ENCODE measurements at regions not wholly inside any gene's neighbourhood (a gene's known extent, or its start where the extent isn't known, plus 50 kb on each side); places are given as distances from the start of the nearest gene placed in this dataset.
"Not testable (repeated sequence)": the region's sequence is repeated elsewhere in the genome, so short reads cannot be mapped to it uniquely, and the experiment has no call there.

DNA sequence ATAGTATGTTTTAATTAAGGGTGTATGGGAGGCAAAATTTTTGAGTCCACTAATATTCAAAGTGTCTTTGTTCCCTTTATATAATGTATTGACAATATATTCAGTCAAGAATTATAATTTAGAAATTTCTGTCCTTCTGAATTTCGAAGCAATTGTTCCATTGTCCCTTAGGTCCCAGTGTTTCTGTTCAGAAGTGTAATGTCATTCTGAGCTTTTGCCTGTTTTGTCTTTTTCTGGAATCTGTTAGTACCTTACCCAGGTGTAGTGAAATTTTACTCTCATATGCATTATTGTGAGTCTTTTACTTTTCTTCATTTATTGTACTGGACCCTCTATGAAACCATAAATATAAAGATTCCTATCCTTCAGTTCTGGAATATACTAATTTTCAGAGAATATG lies 505.7 kb upstream of the KIF2B start:
- DNase-seq: no peak

DNA sequence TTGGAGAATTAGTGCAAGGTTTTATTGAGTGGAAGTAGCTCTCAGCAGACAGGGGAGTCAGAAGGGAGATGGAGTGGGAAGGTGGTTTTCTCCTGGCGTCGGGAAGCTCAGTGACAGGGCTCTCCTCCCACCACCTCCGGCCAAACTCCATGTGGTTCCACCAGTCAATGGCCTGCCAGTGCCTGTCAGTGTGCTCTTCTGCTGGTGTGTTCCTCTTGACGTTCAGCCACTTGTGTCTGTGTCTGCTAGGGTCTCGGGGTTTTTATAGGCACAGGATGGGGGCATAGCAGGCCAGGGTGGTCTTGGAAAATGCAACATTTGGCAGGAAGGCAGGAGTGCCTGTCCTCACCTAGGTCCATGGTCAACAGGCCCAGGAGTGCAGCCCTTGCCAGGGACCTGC lies 506.7 kb upstream of the KIF2B start:
- no peak for DNase-seq

DNA sequence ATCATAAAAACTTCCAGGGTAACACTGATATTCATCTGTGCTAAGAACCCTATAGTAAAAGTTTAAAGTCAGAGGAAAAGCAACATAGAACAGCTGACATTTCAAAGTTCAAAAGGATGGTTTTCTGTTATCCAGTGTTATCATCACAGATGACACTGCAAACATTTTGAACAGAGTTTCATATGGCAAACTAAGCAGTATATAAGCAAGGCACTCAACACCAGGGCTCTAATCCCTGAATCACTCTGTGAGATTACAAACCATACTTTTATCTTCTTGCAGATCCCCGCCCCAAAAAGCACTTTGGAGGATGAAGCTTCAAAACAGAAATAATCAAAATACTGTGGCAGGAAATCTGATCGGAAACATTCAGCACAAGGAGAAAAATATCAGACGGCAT lies 508.2 kb upstream of the KIF2B start:
- DNase-seq: no peak

DNA sequence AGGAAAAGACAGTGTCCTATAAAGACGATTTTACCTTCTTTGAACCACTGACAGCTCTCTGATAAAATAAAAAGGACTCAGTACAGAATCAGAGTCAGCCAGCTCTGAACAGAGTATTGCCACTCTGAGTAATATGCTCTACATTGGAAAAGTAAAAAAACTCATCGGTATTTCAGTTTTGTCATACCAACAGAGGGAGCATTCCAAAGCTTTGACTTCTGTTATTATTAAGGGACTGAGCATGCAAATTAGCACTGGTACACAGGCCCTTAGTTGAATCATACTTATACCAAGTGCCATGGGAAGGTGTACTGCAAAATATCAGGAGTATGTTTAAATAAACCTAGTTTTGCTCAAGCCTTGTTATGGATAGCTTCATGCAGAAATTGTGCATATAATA lies 509.0 kb upstream of the KIF2B start:
- no peak for DNase-seq

DNA sequence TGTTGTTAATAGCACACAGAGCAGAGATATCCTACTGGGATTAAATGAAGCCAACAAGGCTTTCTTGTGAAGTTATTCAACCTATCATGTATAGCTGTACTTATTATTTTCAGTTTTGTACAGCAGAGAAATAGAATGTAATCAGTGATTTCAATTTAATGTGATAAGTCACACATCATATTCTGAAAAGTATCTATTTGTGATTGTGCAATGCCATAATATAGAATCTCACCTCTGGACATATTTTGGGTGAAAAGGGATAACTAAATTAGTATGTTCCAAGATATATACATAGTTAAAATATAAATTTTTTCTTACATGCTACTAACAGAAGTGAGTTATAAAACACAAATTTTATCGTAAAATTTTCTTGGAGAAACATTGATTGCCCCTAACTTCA lies 544.3 kb upstream of the KIF2B start:
- no peak for DNase-seq

DNA sequence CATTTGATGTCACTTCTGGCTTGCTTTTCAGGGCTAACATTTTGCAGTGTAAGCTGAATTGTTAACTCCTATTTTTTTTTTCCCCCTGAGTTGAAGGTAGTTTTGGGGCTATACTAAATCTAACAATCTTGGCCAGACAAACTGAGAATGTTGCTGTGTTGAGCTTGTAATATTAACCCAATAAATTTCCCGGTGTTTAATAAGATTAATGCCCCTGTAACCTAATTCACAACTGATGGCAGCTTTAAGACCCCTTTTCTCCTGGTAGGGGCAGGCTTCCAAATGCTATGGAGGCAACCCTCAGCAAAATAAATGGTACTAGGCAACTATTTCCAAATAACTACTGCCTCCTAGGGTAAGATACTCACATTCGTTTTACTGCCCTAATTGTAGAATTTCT lies 549.6 kb upstream of the KIF2B start:
- no peak for DNase-seq

DNA sequence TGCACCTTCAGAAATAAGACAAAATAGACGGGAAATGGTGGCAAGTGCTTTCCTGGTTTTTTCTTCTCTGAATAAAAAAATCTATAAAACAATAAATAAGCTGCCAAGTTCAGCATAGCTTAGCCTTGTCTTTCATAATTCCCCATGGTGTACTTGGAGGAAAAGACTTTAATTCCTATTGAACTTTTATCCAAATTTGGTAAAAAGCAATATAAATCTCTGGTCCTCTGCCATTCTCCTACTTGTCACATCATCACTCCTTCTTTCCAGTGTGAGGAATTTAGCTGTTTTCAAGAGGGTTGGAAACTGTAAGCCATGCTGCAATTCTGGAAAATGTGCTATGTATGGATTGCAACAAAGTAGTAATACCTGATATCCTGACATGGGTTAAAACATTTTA lies 551.8 kb upstream of the KIF2B start:
- no peak for DNase-seq

DNA sequence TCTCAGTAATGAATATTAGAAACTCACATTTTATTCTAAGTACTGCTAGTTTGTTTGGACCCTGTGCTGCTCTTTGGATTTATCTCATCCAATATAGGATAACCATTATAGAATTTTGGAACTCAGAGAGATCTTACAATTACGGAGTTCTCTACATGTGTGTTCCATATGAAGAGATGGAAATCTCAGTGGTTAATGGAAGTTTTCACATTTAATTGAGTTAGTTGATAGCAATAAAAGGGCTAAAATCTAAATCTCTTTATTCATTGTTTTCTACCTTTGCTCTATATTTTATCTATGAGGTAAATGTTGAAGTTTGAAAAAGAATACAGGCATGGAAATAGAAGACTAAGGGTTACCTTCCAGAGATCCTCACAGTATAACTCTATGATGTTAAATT lies 558.0 kb upstream of the KIF2B start:
- DNase-seq: no peak

DNA sequence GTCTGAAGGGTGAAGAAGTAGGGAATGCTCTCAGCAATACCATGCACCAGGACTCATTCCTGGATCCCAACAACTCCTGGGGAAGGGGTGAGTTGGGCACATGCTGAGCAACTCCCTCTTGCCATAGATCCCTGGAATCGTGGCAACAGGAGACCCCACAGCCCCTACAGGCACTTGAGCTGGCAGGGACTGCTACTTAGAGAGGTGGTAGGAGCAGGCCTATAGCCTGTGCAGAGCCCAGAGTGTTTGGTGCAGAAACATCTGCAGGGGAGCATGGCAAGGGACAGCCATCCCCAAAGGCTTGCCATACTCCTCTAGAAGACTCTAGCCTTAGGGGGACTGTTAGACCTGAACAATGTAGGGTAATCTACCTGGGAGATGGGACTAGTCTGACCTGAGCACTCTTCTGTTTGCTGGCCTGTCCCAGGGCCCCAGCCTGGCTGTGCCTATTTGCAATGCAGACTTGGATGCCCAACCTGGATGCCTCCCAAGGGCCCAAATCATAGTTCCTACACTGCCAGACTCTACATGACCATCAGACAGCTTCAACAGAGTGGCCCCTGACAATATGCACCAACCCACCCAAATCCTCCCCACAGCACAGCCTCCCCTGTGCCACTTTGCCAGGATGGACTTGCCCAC lies 568.6 kb upstream of the KIF2B start:
- DNase-seq: no peak

DNA sequence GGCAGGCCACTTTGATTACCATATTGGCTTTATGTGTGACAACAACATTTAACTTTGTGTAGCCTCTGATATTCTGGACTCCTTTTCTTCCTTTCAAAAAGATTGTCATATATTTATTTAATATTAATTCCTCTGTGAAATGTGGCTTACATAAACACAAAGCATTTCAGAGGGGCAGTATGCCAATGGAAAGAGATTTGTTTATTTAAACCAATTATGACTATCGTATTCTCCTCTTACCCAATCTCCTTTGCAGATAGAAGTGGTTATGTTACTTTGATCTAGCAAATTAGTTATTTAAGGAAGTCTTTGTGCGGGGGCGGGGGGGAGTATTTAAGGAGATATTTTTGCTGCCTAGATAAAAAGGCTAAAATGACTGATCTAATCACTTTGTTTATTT lies 573.7 kb upstream of the KIF2B start:
- DNase-seq: no peak

DNA sequence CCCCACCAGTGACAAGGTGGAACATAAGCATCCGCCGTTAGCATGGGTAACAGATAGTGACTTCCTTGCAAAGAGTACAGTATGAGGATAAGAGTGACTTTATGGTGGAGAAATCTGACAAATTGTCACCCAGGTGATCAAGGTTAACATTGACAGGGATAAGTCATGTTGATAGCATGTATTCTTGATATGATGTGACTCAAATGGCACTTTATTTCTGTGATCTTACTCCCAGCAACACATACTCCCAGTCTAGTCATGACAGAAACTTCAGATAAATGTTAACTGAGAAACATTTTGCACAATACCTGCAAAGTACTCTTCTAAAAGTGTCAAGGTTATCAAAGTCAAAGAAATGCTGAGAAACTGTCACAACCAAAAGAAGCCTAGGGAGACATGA lies 588.6 kb upstream of the KIF2B start:
- DNase-seq: no peak

DNA sequence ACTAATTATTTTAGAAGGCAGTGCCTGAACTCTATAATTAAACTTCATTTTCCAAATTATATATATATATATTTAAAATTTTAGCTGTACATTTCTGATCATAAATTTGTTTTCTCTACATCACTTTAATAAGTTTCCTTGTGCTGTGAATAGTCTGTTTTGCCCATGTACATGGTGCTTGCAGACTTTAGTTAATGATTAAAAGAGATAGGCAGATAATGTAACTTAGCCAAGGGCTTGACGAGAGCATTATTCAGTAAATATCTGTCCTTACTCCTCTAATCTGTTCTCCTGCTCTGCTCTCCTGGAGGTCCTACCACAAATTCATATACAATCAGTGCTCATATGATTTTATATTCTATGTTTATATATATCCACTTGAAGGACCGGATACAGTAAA lies 595.2 kb upstream of the KIF2B start:
- DNase-seq: no peak

DNA sequence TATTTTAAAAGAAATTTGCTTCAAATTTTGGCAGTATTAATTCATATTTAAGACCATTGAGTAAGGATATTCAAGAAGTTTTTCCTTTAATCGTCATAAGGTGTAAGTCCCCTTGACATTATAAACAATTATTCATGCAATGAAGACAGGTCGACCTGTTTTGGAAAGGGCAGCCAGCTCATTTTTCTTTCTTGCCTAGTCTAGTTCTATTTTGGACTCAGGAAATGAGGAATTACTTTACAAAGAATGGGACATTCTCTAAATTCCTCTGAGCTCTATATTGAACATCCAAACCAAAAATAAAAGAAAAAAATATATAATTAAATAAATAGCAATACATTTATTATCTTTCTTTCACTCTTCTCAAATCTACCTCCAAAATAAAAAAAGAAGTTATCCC lies 595.6 kb upstream of the KIF2B start:
- no peak for DNase-seq

DNA sequence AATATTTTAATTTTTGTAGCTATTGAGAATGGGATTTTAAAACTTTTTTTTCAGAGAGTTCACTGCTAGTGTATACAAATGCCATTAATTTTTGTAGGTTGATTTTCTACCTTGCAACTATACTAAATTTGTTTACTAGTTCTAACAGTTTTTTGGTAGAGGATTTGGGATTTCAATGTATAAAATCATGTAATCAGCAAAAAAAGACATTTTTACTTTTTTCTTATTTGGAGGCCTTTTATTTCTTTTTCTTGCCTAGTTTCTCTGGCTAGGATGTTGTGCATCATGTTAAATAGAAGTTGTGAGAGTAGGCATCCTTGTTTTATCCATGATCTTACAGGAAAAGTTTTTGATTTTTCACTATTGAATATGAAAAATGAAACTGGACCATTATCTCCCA lies 602.9 kb upstream of the KIF2B start:
- no peak for DNase-seq

DNA sequence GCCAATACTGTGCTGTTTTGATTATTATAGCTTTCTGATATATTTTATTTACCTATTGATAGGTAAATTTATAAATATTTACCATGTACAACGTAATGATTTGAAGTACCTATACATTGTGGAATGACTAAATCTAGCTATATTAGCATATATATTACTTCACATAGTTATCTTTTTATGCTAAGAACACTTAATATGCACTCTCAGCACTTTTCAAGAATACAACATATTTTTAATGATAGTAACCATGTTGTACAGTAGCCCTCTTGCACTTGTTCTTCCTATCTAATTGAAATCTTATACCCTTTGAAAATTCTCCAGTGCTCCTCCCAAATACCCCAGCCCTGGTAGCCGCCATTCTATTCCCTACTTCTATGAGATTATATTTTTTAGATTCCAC lies 604.0 kb upstream of the KIF2B start:
- DNase-seq: no peak

DNA sequence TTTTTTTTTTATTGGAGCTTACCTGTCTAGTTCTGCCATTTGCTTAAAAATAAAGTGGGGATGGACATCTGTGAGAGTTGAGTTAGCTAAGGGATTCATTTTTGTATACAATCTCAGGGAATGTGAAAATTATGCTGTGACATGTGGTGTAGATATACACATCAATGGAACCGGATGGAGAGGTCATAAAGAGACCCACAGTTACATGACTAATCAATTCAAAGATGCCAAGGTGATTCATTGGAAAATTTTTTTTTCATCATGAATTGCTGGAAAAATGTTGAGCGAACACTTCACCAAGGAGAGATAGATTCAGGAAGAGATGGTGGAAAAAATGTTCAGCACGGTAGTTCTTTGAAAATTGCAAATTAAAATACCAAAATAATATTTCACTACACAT lies 605.4 kb upstream of the KIF2B start:
- DNase-seq: no peak

DNA sequence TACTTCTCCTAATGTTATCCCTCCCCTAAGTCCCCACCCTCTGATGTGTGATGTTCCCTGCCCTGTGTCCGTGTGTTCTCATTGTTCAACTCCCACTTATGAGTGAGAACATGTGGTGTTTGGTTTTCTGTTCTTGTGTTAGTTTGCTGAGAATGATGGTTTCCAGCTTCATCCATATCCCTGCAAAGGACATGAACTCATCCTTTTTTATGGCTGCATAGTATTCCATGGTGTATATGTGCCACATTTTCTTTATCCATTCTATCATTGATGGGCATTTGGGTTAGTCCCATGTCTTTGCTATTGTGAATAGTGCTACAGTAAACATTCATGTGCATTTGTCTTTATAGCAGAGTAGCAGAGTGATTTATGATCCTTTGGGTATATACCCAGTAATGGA lies 613.8 kb upstream of the KIF2B start:
- DNase-seq: not testable (repeated sequence)

DNA sequence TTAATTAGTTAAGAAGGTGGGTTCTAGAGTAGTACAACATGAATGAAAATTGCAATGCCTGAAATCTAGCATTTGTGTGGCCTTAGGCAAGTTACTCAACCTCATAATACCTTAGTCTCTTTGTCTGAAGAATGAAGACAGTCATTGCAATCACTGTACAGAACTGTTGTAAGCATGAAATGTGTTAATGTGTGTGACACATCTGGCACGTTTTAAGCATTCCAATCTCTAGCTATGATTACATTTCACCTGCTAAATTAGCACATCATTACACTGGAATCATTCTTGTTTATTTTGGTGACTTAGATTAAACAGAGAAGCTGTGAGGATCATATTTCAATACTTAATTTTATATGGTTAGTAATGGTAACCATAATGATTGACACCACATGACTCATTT lies 629.7 kb upstream of the KIF2B start:
- DNase-seq: no peak

DNA sequence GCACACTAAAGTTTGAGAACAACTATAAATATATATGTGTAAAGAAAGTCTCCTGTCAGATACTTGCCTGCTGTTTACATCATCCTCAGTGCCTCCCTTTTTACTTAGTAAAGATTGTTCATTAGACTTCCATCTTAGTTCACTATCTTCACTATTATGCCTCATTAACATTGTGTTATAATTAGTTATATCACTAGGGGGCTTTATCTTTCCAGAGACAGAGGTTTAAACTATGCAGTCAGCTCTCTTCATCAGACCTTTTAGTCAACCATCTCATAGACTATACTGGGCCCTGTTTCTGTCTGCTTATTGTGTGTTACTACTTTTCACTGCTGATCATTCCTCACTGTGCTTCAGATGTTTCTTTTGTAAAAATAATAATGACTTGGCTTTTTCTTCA lies 630.8 kb upstream of the KIF2B start:
- no peak for DNase-seq

DNA sequence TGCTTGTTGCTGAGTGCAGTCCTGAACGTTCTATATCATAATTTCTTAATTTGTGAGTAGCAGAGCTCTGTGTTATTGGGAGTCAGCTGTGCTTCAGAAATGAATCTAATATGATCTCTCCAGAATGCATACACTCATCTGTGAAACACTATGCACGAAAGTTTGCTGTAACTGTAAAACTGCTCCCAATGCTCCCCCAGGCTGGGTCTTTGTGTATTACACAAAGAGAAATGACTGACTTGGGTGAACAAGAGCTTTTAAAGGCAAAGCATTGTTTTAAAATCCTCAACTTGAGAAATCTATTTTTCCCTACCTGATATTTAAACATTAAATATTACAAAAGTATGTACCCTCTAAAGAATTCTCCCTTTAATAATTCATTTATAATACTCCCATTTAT lies 636.7 kb upstream of the KIF2B start:
- no peak for DNase-seq

DNA sequence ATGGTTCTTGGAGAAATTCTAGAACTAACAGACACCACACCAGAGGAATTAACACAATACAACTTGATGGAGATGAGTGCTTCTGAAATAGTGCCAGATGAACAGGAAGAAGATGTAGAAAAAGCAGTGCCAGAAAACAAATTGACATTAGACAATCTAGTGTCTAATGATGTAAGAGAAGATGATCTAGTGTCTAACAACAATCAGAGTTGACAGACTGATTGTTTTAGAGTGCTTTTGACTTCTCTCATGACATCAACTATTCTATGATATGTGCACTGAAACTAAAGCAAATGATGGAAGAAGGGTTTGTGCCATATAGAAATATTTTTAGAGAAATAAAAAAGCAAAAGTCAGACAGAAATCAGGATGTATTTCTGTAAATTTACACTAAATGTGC lies 646.1 kb upstream of the KIF2B start:
- no peak for DNase-seq

DNA sequence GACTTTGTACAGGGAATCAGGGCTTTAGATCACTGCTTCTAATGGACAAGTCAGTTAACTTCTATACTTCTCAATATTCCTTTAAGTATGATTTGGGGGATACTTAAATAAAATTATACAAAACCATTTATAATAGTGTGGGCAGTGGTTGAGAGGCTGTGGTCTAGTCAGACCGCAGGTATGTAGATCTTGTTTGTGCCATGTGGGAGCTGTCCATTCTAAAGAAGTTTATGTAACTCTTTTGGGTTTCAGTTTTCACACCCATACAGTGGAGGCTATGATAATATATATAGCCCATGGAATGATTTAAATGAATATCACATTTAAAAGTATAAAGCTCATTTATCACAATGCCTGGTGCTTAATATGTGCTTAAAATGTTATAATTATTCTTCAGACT lies 654.3 kb upstream of the KIF2B start:
- no peak for DNase-seq

DNA sequence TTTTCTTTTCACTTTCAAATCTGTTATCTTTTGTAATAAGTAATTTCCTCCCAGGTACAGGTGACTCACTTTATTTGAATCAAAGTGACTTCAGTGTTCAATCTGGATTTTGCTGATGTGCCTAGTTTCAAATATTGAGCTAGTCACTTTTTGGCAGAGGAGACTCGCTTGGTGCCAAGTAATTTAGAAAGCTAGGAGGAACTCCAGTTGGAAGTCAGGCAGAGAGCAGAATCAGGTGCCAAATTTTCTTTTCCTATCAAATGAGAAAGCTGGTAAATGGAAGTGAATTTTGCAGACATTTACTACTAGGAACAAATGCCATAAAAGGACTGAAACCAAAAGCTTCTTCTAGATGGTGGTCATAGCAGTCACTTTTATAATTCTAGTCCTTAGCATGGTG lies 656.0 kb upstream of the KIF2B start:
- DNase-seq: no peak

DNA sequence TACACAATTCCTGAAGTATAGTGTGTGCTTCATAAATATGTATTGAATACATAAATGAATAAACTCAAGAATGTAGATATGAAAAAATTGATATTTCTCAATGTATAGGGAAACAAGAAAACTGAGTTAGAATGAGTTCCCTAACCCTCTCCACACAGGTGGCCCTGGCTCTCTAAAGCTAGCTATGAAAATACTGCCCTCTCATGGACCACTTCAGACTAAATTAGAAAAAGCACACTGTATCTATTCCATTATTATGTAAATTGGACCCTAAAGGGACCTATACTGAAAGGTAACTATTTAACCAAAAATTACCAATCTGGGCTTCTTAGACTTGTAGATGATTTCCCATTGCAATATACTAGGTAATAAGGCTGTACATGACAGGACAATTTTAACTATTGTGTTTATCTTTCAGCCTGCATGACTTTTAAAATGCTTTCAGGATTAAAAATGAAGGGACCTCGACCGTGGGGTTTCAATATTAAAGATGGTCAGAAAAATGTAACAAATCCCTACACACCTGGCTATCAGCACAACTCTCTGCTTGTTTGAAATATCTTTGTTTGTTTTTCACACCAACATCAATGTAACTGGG lies 672.5 kb upstream of the KIF2B start:
- no peak for DNase-seq

DNA sequence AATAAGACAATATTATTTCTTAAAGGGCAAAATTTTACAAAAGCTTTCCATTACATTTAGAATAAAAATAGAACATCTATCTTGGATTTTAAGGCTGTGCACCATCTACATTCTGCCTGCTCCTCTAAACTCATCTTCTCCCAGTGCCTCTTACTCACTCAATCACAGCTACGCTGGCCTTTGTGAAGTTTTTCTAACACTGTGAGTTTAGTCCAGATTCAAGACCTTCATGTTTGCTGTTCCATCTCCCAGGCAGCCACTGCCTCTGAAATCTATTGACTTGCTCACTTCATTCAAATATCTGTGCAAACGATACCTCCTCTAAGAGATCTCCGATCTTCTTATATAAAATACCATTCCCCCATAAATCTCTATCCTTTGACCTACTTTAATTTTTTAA lies 673.4 kb upstream of the KIF2B start:
- DNase-seq: no peak

DNA sequence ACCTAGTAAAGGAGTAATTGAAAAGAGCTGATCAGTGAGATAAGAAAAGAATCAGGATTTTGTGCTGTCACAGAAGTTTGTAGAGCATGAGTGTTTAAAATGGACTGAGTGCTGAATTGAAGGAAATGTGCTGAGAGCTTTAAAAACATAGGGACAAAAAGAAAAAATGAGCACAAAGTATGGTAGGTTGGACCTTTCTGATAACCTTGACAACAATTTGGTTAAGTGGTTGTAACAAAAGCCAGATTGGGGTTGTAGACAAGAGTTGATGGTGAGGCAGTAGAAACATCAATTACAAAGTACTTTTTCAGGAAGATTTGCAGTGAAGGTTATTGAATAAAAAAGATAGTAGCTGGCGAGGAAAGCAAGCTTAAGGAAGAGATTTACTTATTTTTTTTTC lies 674.7 kb upstream of the KIF2B start:
- no peak for DNase-seq

Measured in stimulated activated CD8-positive, alpha-beta memory T cell treated with anti-CD3 and anti-CD28 coated beads, Interleukin-4, amount 100 ng/mL, for 48 hours (primary cell).